ENCODE measurements at regions not wholly inside any gene's neighbourhood (a gene's known extent, or its start where the extent isn't known, plus 50 kb on each side); places are given as distances from the start of the nearest gene placed in this dataset.

GRCh38 chr18:46387441-46388131, 269.4 kb downstream of the LOXHD1 start:
- Histone ChIP-seq H3K27ac (no peak overlapping the region), H3K27me3 (no peaks in the 10 kb centered on the region), H3K9me3 (no peaks in the 10 kb centered on the region), H3K4me3 (no peak overlapping the region), H3K36me3 (no peaks in the 10 kb centered on the region), H3K4me1 (peaks cover 0 to 23% (median 6%) of the 10 kb centered on the region in 4 donors)
- WGBS, 2 donors = 18 to 45% methylated on average over 9 of the region's 9 CpGs
- no peak for DNase-seq (ENCODE audit: low spot score in 2 of 2)
- TF ChIP-seq POLR2A (IDR thresholded peaks at IDR 0.05) (no peak), EP300 (IDR thresholded peaks at IDR 0.05) (no peak), CTCF (IDR thresholded peaks at IDR 0.05) (no peak)

GRCh38 chr18:46388286-46388685, 268.7 kb downstream of the LOXHD1 start:
- no peaks in the 10 kb centered on the region for H3K36me3 ChIP-seq
- no peak for DNase-seq (ENCODE audit: low spot score in 2 of 2)
- WGBS, 2 donors = 56 to 70% methylated on average over 6 of the region's 6 CpGs
- H3K27me3 ChIP-seq = no peaks in the 10 kb centered on the region
- TF ChIP-seq CTCF (IDR thresholded peaks at IDR 0.05) = no peak
- no peak for TF ChIP-seq POLR2A (IDR thresholded peaks at IDR 0.05)
- TF ChIP-seq EP300 (IDR thresholded peaks at IDR 0.05) = no peak
- peaks cover 0 to 23% (median 6%) of the 10 kb centered on the region in 4 donors for H3K4me1 ChIP-seq
- H3K27ac ChIP-seq = no peak overlapping the region
- H3K9me3 ChIP-seq = no peaks in the 10 kb centered on the region
- H3K4me3 ChIP-seq = no peak overlapping the region

- H3K4me3 ChIP-seq = no peak overlapping the region
- H3K9me3 ChIP-seq = no peaks in the 10 kb centered on the region
- no peaks in the 10 kb centered on the region for H3K36me3 ChIP-seq
- no peak for TF ChIP-seq EP300 (IDR thresholded peaks at IDR 0.05)
- TF ChIP-seq POLR2A (IDR thresholded peaks at IDR 0.05) = no peak
- no peak for TF ChIP-seq CTCF (IDR thresholded peaks at IDR 0.05)
- peaks cover 0 to 11% (median 3%) of the 10 kb centered on the region in 4 donors for H3K4me1 ChIP-seq
- 93 to 95% methylated on average over 7 to 9 of the region's 9 CpGs for WGBS, 2 donors
- DNase-seq (ENCODE audit: low spot score in 2 of 2) = no peak
- H3K27ac ChIP-seq = no peak overlapping the region
- H3K27me3 ChIP-seq = no peaks in the 10 kb centered on the region
Observed at GRCh38 chr18:46392576-46392975, 264.4 kb downstream of the LOXHD1 start.

GRCh38 chr18:46393230-46393629, 263.8 kb downstream of the LOXHD1 start:
- Histone ChIP-seq H3K4me3 (no peak overlapping the region), H3K9me3 (no peaks in the 10 kb centered on the region), H3K27ac (no peak overlapping the region), H3K4me1 (peaks cover 0 to 5% (median under 1%) of the 10 kb centered on the region in 4 donors), H3K36me3 (no peaks in the 10 kb centered on the region), H3K27me3 (no peaks in the 10 kb centered on the region)
- TF ChIP-seq POLR2A (IDR thresholded peaks at IDR 0.05) = no peak
- 74 to 85% methylated on average over 8 of the region's 8 CpGs for WGBS, 2 donors
- DNase-seq (ENCODE audit: low spot score in 2 of 2) = no peak

- H3K9me3 ChIP-seq = no peaks in the 10 kb centered on the region
- WGBS, 2 donors = 85 to 87% methylated on average over 6 of the region's 6 CpGs
- no peaks in the 10 kb centered on the region for H3K27me3 ChIP-seq
- H3K4me1 ChIP-seq = no peaks in the 10 kb centered on the region
- no peak overlapping the region for H3K27ac ChIP-seq
- DNase-seq (ENCODE audit: low spot score in 2 of 2) = no peak
- no peak overlapping the region for H3K4me3 ChIP-seq
- no peak for TF ChIP-seq POLR2A (IDR thresholded peaks at IDR 0.05)
- no peak for TF ChIP-seq CTCF (IDR thresholded peaks at IDR 0.05)
- no peak for TF ChIP-seq EP300 (IDR thresholded peaks at IDR 0.05)
- no peaks in the 10 kb centered on the region for H3K36me3 ChIP-seq
Observed at GRCh38 chr18:46393961-46394360, 263.1 kb downstream of the LOXHD1 start.

Data from tibial nerve (tissue), 4 donors.